Loucy (cell line): ENCODE measurements at regions not wholly inside any gene's neighbourhood (a gene's known extent, or its start where the extent isn't known, plus 50 kb on each side); places are given as distances from the start of the nearest gene placed in this dataset.

ENCODE experiments used
- H2AFZ ChIP-seq: fragments of 200-600 bp; sonication (generic); 2 replicates; pipeline ENCODE4 v1.6.0; 2016; ENCODE audit warnings: antibody characterized with exemption, mild to moderate bottlenecking, low read length, moderate library complexity
- H3F3A ChIP-seq: fragments of 200-600 bp; 2 replicates; pipeline ENCODE4 v1.6.0; 2016; ENCODE audit warnings: antibody characterized with exemption, low read depth, mild to moderate bottlenecking
- H3K27me3 ChIP-seq: fragments of 200-600 bp; sonication (generic); 2 replicates; pipeline ENCODE4 v1.6.1; 2014; ENCODE audit warnings: low read length, mild to moderate bottlenecking; ENCODE audit not compliant: insufficient read depth, poor library complexity, severe bottlenecking
- H3K36me3 ChIP-seq: fragments of 200-600 bp; sonication (generic); 2 replicates; pipeline ENCODE4 v1.6.1; 2016; ENCODE audit warnings: low read length; ENCODE audit not compliant: insufficient read depth
- H3K4me1 ChIP-seq: fragments of 200-600 bp; sonication (generic); 2 replicates; pipeline ENCODE4 v1.5.1; 2014; ENCODE audit warnings: low read length, mild to moderate bottlenecking; ENCODE audit not compliant: insufficient read depth, poor library complexity, severe bottlenecking
- H3K4me2 ChIP-seq: fragments of 200-600 bp; sonication (generic); 2 replicates; pipeline ENCODE4 v1.6.0; 2014; ENCODE audit warnings: antibody characterized with exemption, low read length, low read depth, mild to moderate bottlenecking; ENCODE audit not compliant: poor library complexity, severe bottlenecking
- H3K4me3 ChIP-seq: fragments of 200-600 bp; sonication (generic); 2 replicates; pipeline ENCODE4 v1.5.1; 2014; ENCODE audit warnings: low read length, mild to moderate bottlenecking, mixed read lengths; ENCODE audit not compliant: poor library complexity, severe bottlenecking
- H3K79me2 ChIP-seq: fragments of 200-600 bp; sonication (generic); 2 replicates; pipeline ENCODE4 v1.6.1; 2014; ENCODE audit warnings: low read length; ENCODE audit not compliant: insufficient read depth
- H3K9ac ChIP-seq: fragments of 200-600 bp; sonication (generic); 2 replicates; pipeline ENCODE4 v1.6.0; 2014; ENCODE audit warnings: mild to moderate bottlenecking, low read depth, low read length, moderate library complexity; ENCODE audit not compliant: poor library complexity, severe bottlenecking
- H3K9me2 ChIP-seq: fragments of 200-600 bp; sonication (generic); replicated peaks from 2 replicates; pipeline ENCODE4 v1.6.1; 2016; ENCODE audit warnings: low read depth, low read length, mixed read lengths
- H3K9me3 ChIP-seq: fragments of 200-600 bp; sonication (generic); 2 replicates; pipeline ENCODE4 v1.6.1; 2014; ENCODE audit warnings: mild to moderate bottlenecking, antibody characterized with exemption, low read length, low read depth; ENCODE audit not compliant: insufficient read depth
- H4K20me1 ChIP-seq: fragments of 200-600 bp; sonication (generic); 2 replicates; pipeline ENCODE4 v1.6.0; 2014; ENCODE audit warnings: antibody characterized with exemption, low read length, mild to moderate bottlenecking; ENCODE audit not compliant: insufficient read depth, poor library complexity, severe bottlenecking
- CTCF ChIP-seq: fragments of 200-600 bp; sonication (generic); conservative IDR thresholded peaks from 2 replicates; pipeline ENCODE4 v1.5.1; 2014; ENCODE audit warnings: mild to moderate bottlenecking, antibody characterized with exemption, low read length
- EZH2phosphoT487 ChIP-seq: fragments of 200-600 bp; IDR thresholded peaks from 2 replicates; pipeline ENCODE4 v1.6.1; 2018; ENCODE audit warnings: antibody characterized with exemption, mild to moderate bottlenecking, moderate library complexity, borderline replicate concordance

GRCh38 chr18:56458770-56459712, 179.4 kb downstream of the TXNL1 start:
- H3K36me3 ChIP-seq = no peaks in the 10 kb centered on the region
- H3F3A ChIP-seq = no peaks in the 10 kb centered on the region
- H3K27me3 ChIP-seq = no peaks in the 10 kb centered on the region
- H3K4me3 ChIP-seq = no peak overlapping the region
- no peaks in the 10 kb centered on the region for H3K4me1 ChIP-seq
- no peaks in the 10 kb centered on the region for H3K9me3 ChIP-seq
- no peaks in the 10 kb centered on the region for H4K20me1 ChIP-seq
- H3K9ac ChIP-seq = no peak overlapping the region
- no peak overlapping the region for H3K4me2 ChIP-seq
- H3K79me2 ChIP-seq = no peaks in the 10 kb centered on the region
- H2AFZ ChIP-seq = no peak overlapping the region
- TF ChIP-seq EZH2phosphoT487 (no peak), CTCF (no peak)
- H3K9me2 ChIP-seq = no peaks in the 10 kb centered on the region

GRCh38 chr18:56455874-56456273, 182.5 kb downstream of the TXNL1 start:
- Histone ChIP-seq H3K9me2 (no peaks in the 10 kb centered on the region), H3K9me3 (no peaks in the 10 kb centered on the region), H3K79me2 (no peaks in the 10 kb centered on the region), H3K4me1 (no peaks in the 10 kb centered on the region), H3K9ac (no peak overlapping the region), H4K20me1 (no peaks in the 10 kb centered on the region), H3K4me3 (no peak overlapping the region), H3K27me3 (no peaks in the 10 kb centered on the region), H3K36me3 (no peaks in the 10 kb centered on the region), H2AFZ (no peak overlapping the region), H3K4me2 (no peak overlapping the region), H3F3A (no peaks in the 10 kb centered on the region)
- no peak for TF ChIP-seq EZH2phosphoT487
- no peak for TF ChIP-seq CTCF

- Histone ChIP-seq H3K4me3 (no peak overlapping the region), H3K27me3 (no peaks in the 10 kb centered on the region), H3K36me3 (no peaks in the 10 kb centered on the region), H4K20me1 (no peaks in the 10 kb centered on the region), H3F3A (no peaks in the 10 kb centered on the region), H3K4me1 (no peaks in the 10 kb centered on the region), H3K79me2 (no peaks in the 10 kb centered on the region), H3K4me2 (no peak overlapping the region), H3K9ac (no peak overlapping the region), H3K9me2 (no peaks in the 10 kb centered on the region), H3K9me3 (no peaks in the 10 kb centered on the region), H2AFZ (no peak overlapping the region)
- no peak for TF ChIP-seq EZH2phosphoT487
- TF ChIP-seq CTCF = no peak
These were observed 183.3 kb downstream of the TXNL1 start for GRCh38 chr18:56455141-56455540.
